ENCODE measurements at regions not wholly inside any gene's neighbourhood (a gene's known extent, or its start where the extent isn't known, plus 50 kb on each side); places are given as distances from the start of the nearest gene placed in this dataset.

DNA sequence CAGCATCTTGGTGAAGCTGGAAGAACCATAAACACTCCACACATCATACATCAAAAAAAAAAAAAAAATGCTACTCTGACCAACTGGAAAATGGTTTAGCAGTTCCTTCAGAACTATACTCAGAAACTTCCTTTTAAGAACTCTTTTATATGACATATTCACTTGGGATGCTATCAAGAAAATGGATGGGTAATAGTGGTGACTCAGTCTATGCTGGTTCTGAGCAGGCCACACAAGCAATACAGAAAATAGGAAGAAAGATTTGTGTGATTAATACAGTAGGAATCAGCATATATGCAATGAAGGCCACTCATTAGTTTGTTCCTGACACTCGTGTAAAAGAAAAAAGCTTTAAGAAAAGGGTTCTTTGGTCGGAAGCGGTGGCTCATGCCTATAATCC lies 123.5 kb upstream of the FAT4 start:
- TF ChIP-seq EZH2 (IDR thresholded peaks at IDR 0.05; ENCODE audit: borderline replicate concordance, low read depth, low read length, poor library complexity, severe bottlenecking) = no peak
- TF ChIP-seq, protein P1, sequence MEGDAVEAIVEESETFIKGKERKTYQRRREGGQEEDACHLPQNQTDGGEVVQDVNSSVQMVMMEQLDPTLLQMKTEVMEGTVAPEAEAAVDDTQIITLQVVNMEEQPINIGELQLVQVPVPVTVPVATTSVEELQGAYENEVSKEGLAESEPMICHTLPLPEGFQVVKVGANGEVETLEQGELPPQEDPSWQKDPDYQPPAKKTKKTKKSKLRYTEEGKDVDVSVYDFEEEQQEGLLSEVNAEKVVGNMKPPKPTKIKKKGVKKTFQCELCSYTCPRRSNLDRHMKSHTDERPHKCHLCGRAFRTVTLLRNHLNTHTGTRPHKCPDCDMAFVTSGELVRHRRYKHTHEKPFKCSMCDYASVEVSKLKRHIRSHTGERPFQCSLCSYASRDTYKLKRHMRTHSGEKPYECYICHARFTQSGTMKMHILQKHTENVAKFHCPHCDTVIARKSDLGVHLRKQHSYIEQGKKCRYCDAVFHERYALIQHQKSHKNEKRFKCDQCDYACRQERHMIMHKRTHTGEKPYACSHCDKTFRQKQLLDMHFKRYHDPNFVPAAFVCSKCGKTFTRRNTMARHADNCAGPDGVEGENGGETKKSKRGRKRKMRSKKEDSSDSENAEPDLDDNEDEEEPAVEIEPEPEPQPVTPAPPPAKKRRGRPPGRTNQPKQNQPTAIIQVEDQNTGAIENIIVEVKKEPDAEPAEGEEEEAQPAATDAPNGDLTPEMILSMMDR (conservative IDR thresholded peaks at IDR 0.05; ENCODE audit: low read depth, low read length) = no peak

Measured in A673 (cell line).